Upper lobe of left lung (tissue), 4 donors: ENCODE measurements at regions not wholly inside any gene's neighbourhood (a gene's known extent, or its start where the extent isn't known, plus 50 kb on each side); places are given as distances from the start of the nearest gene placed in this dataset.
"Not testable (repeated sequence)": the region's sequence is repeated elsewhere in the genome, so short reads cannot be mapped to it uniquely, and the experiment has no call there.

Experiments
- POLR2A ChIP-seq, 4 donors: fragments of 450-650 bp; IDR thresholded peaks; one replicate each; pipeline ENCODE4 v1.5.1; 2016 to 2017; ENCODE audit warnings: antibody characterized with exemption in 4 of 4, mild to moderate bottlenecking in 2 of 4
- TF ChIP-seq, protein P1 (sequence below), 6 experiments: fragments of 450-650 bp in 4 of 6; fragments of 200-600 bp in 2 of 6; sonication (generic) in 2 of 6; IDR thresholded peaks; one replicate each; pipeline ENCODE4 v1.5.1; 2016 to 2019; ENCODE audit warnings: antibody characterized with exemption in 6 of 6

DNA sequence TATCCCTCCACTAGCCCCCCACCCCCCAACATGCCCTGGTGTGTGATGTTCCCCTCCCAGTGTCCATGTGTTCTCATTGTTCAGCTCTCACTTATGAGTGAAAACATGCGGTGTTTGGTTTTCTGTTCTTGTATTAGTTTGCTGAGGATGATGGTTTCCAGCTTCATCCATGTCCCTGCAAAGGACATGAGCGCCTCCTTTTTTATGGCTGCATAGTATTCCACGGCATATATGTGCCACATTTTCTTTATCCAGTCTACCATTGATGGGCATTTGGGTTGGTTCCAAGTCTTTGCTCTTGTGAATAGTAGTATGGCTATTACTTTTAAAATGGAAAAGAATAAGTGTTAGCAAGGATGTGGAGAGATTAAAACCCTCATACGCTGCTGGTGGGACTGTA lies 50.8 kb upstream of the FAM171A1 start:
- TF ChIP-seq, protein P1, sequence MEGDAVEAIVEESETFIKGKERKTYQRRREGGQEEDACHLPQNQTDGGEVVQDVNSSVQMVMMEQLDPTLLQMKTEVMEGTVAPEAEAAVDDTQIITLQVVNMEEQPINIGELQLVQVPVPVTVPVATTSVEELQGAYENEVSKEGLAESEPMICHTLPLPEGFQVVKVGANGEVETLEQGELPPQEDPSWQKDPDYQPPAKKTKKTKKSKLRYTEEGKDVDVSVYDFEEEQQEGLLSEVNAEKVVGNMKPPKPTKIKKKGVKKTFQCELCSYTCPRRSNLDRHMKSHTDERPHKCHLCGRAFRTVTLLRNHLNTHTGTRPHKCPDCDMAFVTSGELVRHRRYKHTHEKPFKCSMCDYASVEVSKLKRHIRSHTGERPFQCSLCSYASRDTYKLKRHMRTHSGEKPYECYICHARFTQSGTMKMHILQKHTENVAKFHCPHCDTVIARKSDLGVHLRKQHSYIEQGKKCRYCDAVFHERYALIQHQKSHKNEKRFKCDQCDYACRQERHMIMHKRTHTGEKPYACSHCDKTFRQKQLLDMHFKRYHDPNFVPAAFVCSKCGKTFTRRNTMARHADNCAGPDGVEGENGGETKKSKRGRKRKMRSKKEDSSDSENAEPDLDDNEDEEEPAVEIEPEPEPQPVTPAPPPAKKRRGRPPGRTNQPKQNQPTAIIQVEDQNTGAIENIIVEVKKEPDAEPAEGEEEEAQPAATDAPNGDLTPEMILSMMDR (IDR thresholded peaks at IDR 0.05): not testable (repeated sequence)
- not testable (repeated sequence) for TF ChIP-seq POLR2A (IDR thresholded peaks at IDR 0.05)
